Upper lobe of right lung (tissue), 1 donor: ENCODE measurements at regions not wholly inside any gene's neighbourhood (a gene's known extent, or its start where the extent isn't known, plus 50 kb on each side); places are given as distances from the start of the nearest gene placed in this dataset.
"Not testable (repeated sequence)": the region's sequence is repeated elsewhere in the genome, so short reads cannot be mapped to it uniquely, and the experiment has no call there.

Source experiments
- ATAC-seq: fragments of 200-7000 bp; cut with Tn5 transposase; one replicate; pipeline ENCODE4 v1.9.1; 2020; ENCODE audit warnings: mild to moderate bottlenecking, moderate library complexity
- DNase-seq: peaks from one replicate; pipeline ENCODE4 v3.0.0-alpha.2; 2020
- H3K27ac ChIP-seq: fragments of 200-600 bp; one replicate; pipeline ENCODE4 v1.8.0; 2022
- H3K27me3 ChIP-seq: fragments of 200-600 bp; one replicate; pipeline ENCODE4 v1.8.0; 2022; ENCODE audit warnings: mild to moderate bottlenecking
- H3K36me3 ChIP-seq: fragments of 200-600 bp; one replicate; pipeline ENCODE4 v1.8.0; 2022
- H3K4me1 ChIP-seq: fragments of 200-600 bp; one replicate; pipeline ENCODE4 v1.8.0; 2022
- H3K4me3 ChIP-seq: fragments of 200-600 bp; one replicate; pipeline ENCODE4 v1.8.0; 2022; ENCODE audit warnings: mild to moderate bottlenecking
- H3K9me3 ChIP-seq: fragments of 200-600 bp; one replicate; pipeline ENCODE4 v1.8.0; 2022
- CTCF ChIP-seq: fragments of 200-600 bp; IDR thresholded peaks from one replicate; pipeline ENCODE4 v1.8.0; 2022; ENCODE audit warnings: antibody characterized with exemption
- intact Hi-C: fragments of 100-400 bp; cut with DNase I; formaldehyde crosslinking; loops from one replicate; pipeline ENCODE4 v1.11.0; 2022
- donor health status: DM: no; HTN: yes; CAD: no; lungs with severe emphysema.

- ATAC-seq = no peak
- H3K27ac ChIP-seq = no peak overlapping the region
- H3K9me3 ChIP-seq = no peaks in the 10 kb centered on the region
- intact Hi-C loops = no loop called here
- no peaks in the 10 kb centered on the region for H3K4me1 ChIP-seq
- TF ChIP-seq CTCF = no peak
- no peaks in the 10 kb centered on the region for H3K27me3 ChIP-seq
- DNase-seq = no peak
- no peak overlapping the region for H3K4me3 ChIP-seq
- no peaks in the 10 kb centered on the region for H3K36me3 ChIP-seq
Observed at GRCh38 chr15:35256551-35256950, 171.5 kb upstream of the NANOGP8 start.

DNA sequence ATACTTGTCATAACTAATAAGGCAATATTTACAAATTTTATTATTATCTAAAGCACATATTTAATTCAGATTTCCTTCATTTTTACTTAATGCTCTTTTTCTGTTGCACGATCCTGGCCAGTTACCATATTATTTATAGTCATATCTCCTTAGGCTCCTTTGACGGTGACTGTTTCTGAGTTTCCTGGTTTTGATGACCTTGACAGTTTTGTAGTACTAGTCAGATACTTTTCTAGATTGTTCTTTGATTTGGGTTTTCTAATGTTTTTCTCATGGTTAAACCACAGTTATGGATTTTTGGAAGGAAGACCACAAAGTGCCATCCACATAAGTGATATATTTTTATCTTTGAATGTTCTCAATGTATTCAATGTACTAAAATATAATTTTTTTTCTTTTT, 171.0 kb upstream of the NANOGP8 start:
- no peak overlapping the region for H3K27ac ChIP-seq

DNA sequence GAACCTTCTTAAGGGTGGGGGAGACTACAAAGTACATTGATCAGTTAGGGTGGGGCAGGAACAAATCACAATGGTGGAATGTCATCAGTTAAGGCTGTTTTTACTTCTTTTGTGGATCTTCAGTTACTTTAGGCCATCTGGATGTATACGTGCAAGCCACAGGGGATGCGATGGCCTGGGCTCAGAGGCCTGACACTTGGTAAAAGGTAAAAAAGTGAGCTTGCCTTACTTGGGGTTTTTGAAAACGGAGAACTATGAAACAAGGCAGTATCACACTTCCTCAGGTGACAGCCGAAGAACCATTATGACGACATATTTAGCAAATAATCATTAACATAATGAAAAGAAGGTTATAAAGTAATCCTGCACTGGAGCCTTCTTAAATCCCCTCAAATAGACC, 169.8 kb upstream of the NANOGP8 start:
- H3K27ac ChIP-seq, intact Hi-C loops, H3K27me3 ChIP-seq, ATAC-seq, H3K4me3 ChIP-seq, DNase-seq, H3K4me1 ChIP-seq, H3K9me3 ChIP-seq, H3K36me3 ChIP-seq: not testable (repeated sequence)

More for the DNA sequence above, 171.0 kb upstream of the NANOGP8 start:
- Histone ChIP-seq H3K4me1 (no peaks in the 10 kb centered on the region), H3K9me3 (no peaks in the 10 kb centered on the region), H3K4me3 (no peak overlapping the region), H3K36me3 (no peaks in the 10 kb centered on the region), H3K27me3 (no peaks in the 10 kb centered on the region)
- DNase-seq (no peak), ATAC-seq (no peak)
- intact Hi-C loops = no loop called here
- no peak for TF ChIP-seq CTCF

GRCh38 chr15:35254062-35254461, 169.0 kb upstream of the NANOGP8 start:
- no peak for ATAC-seq
- intact Hi-C loops = no loop called here

GRCh38 chr15:35252351-35252865, 167.3 kb upstream of the NANOGP8 start:
- TF ChIP-seq CTCF = no peak
- ATAC-seq = no peak
- no peak overlapping the region for H3K27ac ChIP-seq
- no peaks in the 10 kb centered on the region for H3K9me3 ChIP-seq
- H3K4me3 ChIP-seq = no peak overlapping the region
- no peaks in the 10 kb centered on the region for H3K27me3 ChIP-seq
- no peak for DNase-seq
- H3K36me3 ChIP-seq = no peaks in the 10 kb centered on the region
- intact Hi-C loops = no loop called here
- H3K4me1 ChIP-seq = no peaks in the 10 kb centered on the region

More at GRCh38 chr15:35254062-35254461, 169.0 kb upstream of the NANOGP8 start:
- no peak for DNase-seq
- Histone ChIP-seq H3K4me1 (no peaks in the 10 kb centered on the region), H3K9me3 (no peaks in the 10 kb centered on the region), H3K27me3 (no peaks in the 10 kb centered on the region), H3K27ac (no peak overlapping the region), H3K36me3 (no peaks in the 10 kb centered on the region), H3K4me3 (no peak overlapping the region)
- no peak for TF ChIP-seq CTCF

GRCh38 chr15:35247150-35247549, 162.1 kb upstream of the NANOGP8 start:
- H3K27me3 ChIP-seq = no peaks in the 10 kb centered on the region
- no peaks in the 10 kb centered on the region for H3K36me3 ChIP-seq
- no peak for TF ChIP-seq CTCF
- H3K9me3 ChIP-seq = no peaks in the 10 kb centered on the region
- H3K4me1 ChIP-seq = no peaks in the 10 kb centered on the region
- no peak overlapping the region for H3K4me3 ChIP-seq
- no peak overlapping the region for H3K27ac ChIP-seq
- DNase-seq = no peak
- no peak for ATAC-seq
- intact Hi-C loops = no loop called here
